Activated T-cell treated with anti-CD3 and anti-CD28 coated beads, Interleukin-2, amount 50 U/mL, for 48 hours (primary cell): ENCODE measurements at regions not wholly inside any gene's neighbourhood (a gene's known extent, or its start where the extent isn't known, plus 50 kb on each side); places are given as distances from the start of the nearest gene placed in this dataset.

Experiments used
- DNase-seq, 2 experiments: peaks; one replicate each; pipeline ENCODE4 v3.0.0-alpha.2; 2020

- no peak for DNase-seq
Measured at GRCh38 chr4:115729739-115730266, 616.4 kb upstream of the NDST4 start.

DNA sequence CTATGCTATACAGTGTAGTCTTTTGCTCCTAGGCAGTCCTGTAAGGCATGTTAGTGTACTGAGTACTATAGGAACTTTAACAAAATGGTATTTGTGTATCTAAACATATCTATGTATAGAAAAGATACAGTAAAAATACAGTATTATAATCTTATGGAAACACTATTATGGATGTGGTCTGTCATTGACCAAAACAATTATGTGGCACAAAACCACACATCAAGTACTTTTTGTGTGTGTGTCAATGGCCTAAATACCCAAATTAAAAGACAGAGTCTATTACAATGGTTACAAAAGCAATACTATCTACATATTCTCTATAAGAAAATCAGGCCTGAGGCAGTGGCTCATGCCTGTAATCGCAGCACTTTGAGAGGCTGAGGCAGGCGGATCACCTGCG, 610.2 kb upstream of the NDST4 start:
- DNase-seq: no peak

- DNase-seq: no peak
Measured at GRCh38 chr4:115720611-115721010, 607.2 kb upstream of the NDST4 start.

GRCh38 chr4:115711575-115711974, 598.2 kb upstream of the NDST4 start:
- no peak for DNase-seq

GRCh38 chr4:115688961-115689360, 575.5 kb upstream of the NDST4 start:
- DNase-seq: no peak

DNA sequence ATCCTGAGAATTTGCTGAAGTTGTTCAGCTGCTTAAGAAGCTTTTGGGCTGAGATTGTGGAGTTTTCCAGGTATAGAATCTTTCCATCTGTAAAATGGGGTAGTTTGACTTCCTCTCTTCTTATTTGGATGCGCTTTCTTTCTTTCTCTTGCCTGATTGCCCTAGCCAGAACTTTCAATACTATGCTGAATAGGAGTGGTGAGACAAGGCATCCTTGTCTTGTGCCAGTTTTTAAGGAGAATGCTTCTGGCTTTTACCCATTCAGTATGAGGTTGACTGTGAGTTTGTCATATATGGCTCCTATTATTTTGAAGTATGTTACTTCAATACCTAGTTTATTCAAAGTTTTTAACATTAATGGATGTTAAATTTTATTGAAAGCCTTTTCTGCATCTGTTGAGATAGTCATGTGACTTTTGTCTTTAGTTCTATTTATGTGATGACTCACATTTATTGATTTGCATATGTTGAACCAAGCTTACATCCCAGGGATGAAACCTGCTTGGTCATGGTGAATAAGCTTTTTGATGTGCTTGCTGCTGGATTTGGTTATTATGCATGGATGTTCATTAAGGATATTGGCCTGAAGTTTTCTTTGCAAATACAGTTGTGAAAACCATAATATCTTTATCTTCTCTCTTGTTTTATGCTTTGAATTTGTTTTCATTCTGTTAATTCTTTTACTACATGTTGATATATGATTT, 573.8 kb upstream of the NDST4 start:
- no peak for DNase-seq

DNA sequence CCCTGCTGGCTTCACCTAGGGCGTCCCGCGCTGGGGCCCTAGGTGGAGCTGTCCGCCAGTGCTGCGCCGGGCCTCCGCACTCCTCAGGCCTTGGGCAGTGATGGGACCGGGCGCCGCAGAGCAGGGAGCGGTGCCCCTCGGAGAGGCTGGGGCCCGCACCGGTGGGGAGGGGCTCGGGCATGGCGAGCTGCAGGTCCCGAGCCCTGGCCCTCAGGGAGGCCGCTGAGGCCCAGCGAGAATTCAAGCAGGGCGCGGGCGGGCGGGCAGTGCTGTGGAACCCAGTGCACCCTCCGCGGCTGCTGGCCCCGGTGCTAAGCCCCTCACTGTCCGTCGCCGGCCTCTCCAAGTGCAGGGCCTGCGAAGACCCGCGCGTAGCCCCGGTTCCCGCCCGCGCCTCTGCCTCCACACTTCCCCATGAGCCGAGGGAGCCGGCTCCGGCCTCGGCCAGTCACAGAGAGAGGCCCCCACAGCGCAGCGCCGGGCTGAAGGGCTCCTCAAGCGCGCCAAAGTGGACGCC, 565.1 kb upstream of the NDST4 start:
- DNase-seq: no peak

GRCh38 chr4:115675719-115676118, 562.3 kb upstream of the NDST4 start:
- no peak for DNase-seq

DNA sequence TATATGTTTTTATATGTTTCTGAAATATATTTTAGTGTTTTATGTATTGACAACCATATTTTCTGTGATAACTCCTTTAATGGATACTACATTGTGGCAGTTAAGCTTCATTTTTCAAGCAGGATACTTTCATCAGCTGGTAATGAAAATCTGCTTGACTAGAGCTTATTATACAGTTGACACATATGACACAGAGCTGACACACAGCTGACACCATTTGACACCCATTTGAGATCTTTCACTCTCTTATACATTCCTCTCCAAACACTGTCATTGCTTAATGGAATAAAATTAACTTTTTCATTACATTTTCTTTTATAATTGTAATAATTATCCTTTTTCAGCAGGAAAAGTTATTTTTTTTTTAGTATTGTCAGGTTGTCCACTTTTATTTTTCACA, 561.1 kb upstream of the NDST4 start:
- no peak for DNase-seq

DNA sequence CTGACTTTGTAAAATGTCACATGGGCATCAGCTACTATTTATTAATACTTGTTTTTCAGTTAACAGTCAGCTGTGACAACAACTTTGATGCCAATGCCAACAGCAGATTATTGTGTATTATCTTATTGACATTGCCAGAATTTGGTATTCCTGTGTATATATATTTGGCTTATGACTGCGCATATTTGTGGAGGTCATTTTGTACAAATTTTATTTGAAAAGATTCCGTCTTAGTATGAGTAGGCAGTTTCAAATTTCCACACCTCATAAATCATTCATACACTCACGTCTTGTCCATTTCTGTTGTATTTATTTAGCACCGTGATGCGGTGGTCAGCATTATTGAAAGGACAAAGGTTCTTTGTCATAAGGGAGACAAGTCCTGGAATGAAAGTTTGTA, 558.2 kb upstream of the NDST4 start:
- DNase-seq: no peak

DNA sequence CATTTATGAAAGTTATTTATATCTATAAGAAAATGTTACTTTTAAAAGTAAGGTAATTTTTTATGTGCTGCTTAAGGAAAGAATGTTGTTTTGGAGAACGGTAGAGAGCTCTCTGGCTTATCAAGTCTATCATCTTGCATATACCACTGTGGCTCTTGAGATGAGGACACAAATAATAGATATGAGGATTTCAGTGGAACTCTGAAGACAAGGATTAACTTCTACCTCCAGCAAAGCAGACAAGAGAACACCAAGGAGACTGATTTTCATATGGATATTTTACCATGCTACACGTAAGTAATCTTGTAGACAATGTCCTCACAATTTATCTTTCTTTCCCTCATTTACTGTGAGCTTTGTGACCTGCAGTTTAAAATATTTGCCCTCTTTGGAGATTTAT, 557.5 kb upstream of the NDST4 start:
- DNase-seq: no peak

DNA sequence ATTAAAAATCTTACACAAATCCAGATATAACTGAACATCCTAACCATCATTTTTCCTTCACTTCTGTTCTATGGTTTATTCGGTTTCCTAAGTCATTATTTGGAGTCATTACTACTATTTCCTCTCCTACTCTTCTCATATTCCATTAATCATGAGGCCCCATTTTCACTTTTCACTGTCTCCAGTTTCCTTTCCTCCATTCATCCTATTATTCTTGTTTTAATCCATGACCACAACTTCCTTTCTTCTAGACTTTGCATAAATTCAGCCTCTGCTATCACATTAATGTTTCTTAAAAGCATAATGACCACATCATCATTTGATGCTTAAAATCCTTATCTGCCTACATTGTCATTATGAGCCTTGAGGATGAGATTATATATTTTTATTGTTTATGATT, 555.0 kb upstream of the NDST4 start:
- no peak for DNase-seq

GRCh38 chr4:115664285-115664684, 550.9 kb upstream of the NDST4 start:
- DNase-seq: no peak

DNA sequence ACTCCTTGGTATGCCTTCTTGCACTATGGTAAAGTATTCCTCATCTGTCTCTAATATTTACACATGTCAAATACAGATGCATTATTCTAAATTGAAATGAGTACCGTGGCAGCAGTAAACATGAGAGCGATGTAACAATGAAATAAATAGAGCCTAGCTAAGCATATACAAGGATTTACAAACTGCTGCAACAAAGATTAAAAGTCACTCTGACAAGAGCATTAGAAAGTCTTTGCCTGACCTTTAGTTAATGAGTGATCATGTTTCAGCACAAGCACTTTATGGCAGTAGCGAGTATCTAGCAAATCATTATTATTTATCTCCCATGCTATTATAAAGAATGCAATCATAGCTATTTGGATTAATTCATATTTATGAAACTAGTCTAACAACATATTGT, 547.0 kb upstream of the NDST4 start:
- no peak for DNase-seq

- no peak for DNase-seq
Measured at GRCh38 chr4:115657991-115658650, 544.7 kb upstream of the NDST4 start.

DNA sequence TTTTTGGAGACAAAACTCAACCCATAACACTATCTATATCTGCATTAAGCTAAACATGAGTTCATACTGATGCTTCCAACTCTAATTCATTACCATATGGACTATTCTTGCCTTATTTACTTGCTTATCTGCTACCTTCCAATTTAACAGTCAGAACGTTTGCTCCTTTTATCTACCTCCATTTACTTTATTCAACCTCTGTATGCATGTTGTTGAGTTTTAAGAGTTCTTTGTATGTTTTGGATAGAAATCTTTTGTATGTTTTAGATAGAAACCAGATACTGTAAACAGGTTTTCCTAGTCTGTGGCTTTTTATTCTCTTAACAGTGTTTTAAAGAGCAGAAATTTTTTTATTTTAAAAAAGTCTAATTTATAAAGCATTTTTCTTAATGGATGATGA, 542.2 kb upstream of the NDST4 start:
- no peak for DNase-seq

DNA sequence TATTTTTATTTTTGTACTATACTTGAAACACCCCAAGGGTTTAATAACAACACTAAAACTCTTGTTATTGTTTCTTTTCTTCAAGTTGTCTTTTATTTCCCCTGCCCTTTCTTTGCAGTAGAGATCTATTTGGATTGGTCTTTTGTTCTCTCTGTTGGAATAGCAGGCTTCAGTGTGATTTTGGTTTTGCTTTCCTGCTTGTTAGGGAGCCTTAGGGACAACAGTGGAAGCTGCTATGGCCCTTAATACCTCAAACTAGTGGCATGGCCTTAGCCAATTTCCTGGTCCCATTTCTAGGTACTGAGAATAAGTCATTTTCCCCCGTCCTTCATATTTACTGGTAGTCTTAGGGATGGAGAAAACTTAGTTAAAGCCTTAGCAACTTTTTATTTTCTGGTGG, 535.4 kb upstream of the NDST4 start:
- DNase-seq: no peak

DNA sequence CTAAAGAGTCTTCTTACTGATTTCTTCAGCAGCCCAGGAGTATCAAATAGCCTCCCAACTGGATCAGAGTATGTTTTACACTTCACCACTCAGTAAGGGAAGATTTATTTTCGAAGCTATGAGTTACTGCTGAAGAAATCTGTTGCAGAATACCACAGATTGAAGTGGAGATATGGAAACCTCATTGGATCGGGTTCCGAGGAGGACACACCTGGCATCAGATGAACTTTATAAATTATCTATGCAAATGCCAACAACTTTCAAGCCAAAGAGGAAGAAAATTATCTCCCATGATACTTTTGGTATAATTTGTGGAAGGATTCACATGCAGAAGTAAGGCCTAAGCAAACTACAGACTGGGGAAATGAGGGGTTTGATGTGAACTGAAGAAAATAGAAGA, 515.9 kb upstream of the NDST4 start:
- no peak for DNase-seq

GRCh38 chr4:115609631-115610030, 496.2 kb upstream of the NDST4 start:
- DNase-seq: no peak

GRCh38 chr4:115607311-115607710, 493.9 kb upstream of the NDST4 start:
- no peak for DNase-seq

DNA sequence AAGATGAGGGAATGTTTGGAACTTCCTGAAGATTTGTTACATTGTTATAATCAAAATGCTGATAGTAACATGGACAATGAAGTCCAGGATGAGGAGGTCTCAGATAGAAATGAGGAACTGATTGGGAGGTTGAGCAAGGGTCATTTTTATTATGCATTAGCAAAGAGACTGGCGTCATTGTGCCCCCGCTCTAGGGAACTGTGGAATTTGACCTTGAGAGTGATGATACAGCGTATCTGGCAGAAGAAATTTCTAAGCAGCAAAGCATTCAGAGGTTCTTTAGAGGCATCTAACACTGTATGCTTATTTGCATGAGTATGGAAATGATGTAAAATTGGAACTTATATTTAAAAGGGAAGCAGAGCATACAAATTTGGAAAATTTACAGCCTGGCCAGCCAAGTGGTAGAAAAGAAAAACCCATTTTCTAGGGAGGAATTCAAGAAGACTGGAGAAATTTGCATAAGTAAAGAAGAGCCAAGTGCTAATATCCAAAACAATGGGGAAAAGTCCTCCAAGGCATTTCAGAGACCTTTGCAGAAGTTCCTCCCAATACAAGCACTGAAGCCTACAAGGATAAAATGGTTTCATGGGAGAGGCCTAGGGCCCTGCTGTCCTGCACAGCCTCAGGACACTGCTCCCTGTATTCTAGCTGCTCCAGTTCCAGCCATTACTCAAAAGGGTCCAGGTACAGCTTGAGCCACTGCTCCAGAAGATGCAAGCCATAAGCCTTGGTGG, 483.0 kb upstream of the NDST4 start:
- no peak for DNase-seq

GRCh38 chr4:115580901-115581300, 467.5 kb upstream of the NDST4 start:
- DNase-seq: no peak

DNA sequence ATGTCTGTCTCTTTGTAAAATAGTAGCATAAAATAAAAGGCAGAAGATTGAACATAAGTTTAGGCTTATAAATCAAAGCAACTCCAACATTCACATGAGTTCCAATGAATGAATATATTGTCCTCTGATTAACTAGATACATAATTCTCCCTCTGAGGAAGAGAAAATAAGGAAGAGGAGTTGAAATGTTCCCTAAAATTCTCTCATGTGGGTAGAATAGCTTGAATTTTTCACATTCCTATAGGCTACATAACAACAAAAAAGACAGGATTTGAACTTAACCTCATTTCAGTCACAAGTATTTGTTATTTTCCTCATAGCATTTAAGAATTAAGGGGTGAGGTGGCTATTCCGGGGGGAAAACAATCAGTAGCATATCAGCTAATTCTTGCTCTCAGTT, 462.4 kb upstream of the NDST4 start:
- DNase-seq: no peak

DNA sequence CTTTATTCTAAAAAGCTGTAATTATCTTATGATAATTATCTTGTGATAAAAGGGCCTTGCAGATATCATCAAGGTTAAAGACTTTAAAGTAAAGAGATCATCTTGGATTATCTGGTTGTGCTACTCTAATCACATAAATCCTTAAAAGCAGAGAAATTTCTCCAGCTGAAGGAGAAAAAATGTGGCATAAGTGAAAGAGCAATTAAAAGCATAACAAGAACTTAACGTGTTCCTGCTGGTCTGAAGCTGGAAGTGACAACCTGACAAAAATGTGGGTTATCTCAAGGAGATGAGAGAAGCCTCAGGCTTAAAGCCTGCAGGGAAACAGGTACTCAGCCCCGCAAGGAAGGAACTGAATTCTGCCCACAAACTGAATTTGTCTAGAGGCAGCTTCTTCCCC, 449.1 kb upstream of the NDST4 start:
- DNase-seq: no peak
